Gastrocnemius medialis (tissue), 4 donors: ENCODE measurements at regions not wholly inside any gene's neighbourhood (a gene's known extent, or its start where the extent isn't known, plus 50 kb on each side); places are given as distances from the start of the nearest gene placed in this dataset.

Experiments
- CTCF ChIP-seq, 5 experiments: fragments of 450-650 bp in 3 of 5; fragments of 200-600 bp in 2 of 5; sonication (generic) in 2 of 5; IDR thresholded peaks in 4 of 5; conservative IDR thresholded peaks in 1 of 5; 1 replicate in 4 of 5; 2 replicates in 1 of 5; pipeline ENCODE4 v1.5.1; 2016 to 2019; ENCODE audit warnings: antibody characterized with exemption in 5 of 5, mild to moderate bottlenecking in 3 of 5, moderate library complexity in 3 of 5
- POLR2A ChIP-seq, 2 donors: fragments of 450-650 bp; IDR thresholded peaks; one replicate each; pipeline ENCODE4 v1.6.1; 2017; ENCODE audit warnings: antibody characterized with exemption in 2 of 2, mild to moderate bottlenecking in 2 of 2, moderate library complexity in 2 of 2

DNA sequence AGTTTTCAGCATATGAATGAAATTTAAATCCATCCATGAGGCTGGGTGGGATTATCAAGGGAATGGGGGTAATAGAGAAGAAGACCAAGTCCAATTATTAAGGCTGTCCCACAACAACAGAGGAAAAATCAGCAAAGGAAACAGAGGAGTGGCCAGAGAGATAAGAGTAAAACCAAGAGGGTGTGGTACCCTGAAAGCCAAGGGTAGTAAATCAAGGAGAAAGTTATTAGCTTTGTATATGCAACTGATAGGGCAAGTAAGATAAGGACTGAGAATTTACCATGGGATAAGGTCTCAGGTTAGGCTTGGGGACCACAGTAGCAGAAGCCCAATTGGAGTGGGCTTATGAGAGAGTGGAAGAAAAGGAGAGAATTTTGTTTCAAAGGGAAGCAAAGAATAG is 134.5 kb downstream of the NUAK1 start:
- no peak for TF ChIP-seq CTCF (IDR thresholded peaks at IDR 0.05 in 4 of 5, conservative IDR thresholded peaks at IDR 0.05 in 1 of 5)
- no peak for TF ChIP-seq POLR2A (IDR thresholded peaks at IDR 0.05)
